Activated CD8-positive, alpha-beta memory T cell treated with anti-CD3 and anti-CD28 coated beads, Interleukin-2, amount 10 ng/mL, durations not matched to agents 7 days and 5 days (primary cell): ENCODE measurements at regions not wholly inside any gene's neighbourhood (a gene's known extent, or its start where the extent isn't known, plus 50 kb on each side); places are given as distances from the start of the nearest gene placed in this dataset.

Experiments used
- ATAC-seq: fragments of 150-1000 bp; cut with Tn5 transposase; one replicate; pipeline ENCODE4 v1.10.0; 2021; ENCODE audit warnings: moderate library complexity
- CTCF ChIA-PET: fragments of 350-600 bp; sonication (Branson Sonifier 250); formaldehyde crosslinking; loops from one replicate; lab custom pipeline; 2021; ENCODE audit warnings: antibody characterized with exemption; lab: Charles Lee
- DNase-seq: peaks from one replicate; pipeline ENCODE4 v3.0.0-alpha.2; 2020
- H3K27ac Mint-ChIP-seq: one replicate; pipeline ENCODE4 v1.8.0; 2021; ENCODE audit warnings: mild to moderate bottlenecking, mixed read lengths
- H3K27me3 Mint-ChIP-seq: one replicate; pipeline ENCODE4 v1.8.0; 2021; ENCODE audit warnings: mixed read lengths
- H3K36me3 Mint-ChIP-seq: one replicate; pipeline ENCODE4 v1.8.0; 2021; ENCODE audit warnings: mild to moderate bottlenecking, mixed read lengths
- H3K4me1 Mint-ChIP-seq: one replicate; pipeline ENCODE4 v1.8.0; 2021; ENCODE audit warnings: mixed read lengths
- H3K4me3 Mint-ChIP-seq: one replicate; pipeline ENCODE4 v1.8.0; 2021; ENCODE audit warnings: mild to moderate bottlenecking, moderate library complexity, mixed read lengths
- H3K9me3 Mint-ChIP-seq: one replicate; pipeline ENCODE4 v1.8.0; 2022; ENCODE audit warnings: low read depth, mixed read lengths

- CTCF ChIA-PET, result no interaction called here
- DNase-seq (no peak), ATAC-seq (no peak)
- Mint-ChIP-seq H3K27ac (no peak overlapping the region), H3K4me1 (peaks cover 6% of the 10 kb centered on the region), H3K4me3 (no peak overlapping the region), H3K9me3 (peaks cover 9% of the 10 kb centered on the region), H3K36me3 (peaks cover 2% of the 10 kb centered on the region), H3K27me3 (peaks cover 7% of the 10 kb centered on the region)
Observed at GRCh38 chr14:66032800-66033199, 453.4 kb upstream of the CCDC196 start.

GRCh38 chr14:66036547-66036946, 449.6 kb upstream of the CCDC196 start:
- H3K9me3 Mint-ChIP-seq, result peaks cover 2% of the 10 kb centered on the region

GRCh38 chr14:66037361-66037760, 448.8 kb upstream of the CCDC196 start:
- CTCF ChIA-PET, result no interaction called here
- peaks cover 6% of the 10 kb centered on the region for H3K4me1 Mint-ChIP-seq
- no peak for ATAC-seq
- H3K4me3 Mint-ChIP-seq, result no peak overlapping the region
- peaks cover 2% of the 10 kb centered on the region for H3K36me3 Mint-ChIP-seq
- no peak for DNase-seq
- H3K27ac Mint-ChIP-seq, result no peak overlapping the region
- H3K9me3 Mint-ChIP-seq, result peaks cover 2% of the 10 kb centered on the region
- peaks cover 12% of the 10 kb centered on the region for H3K27me3 Mint-ChIP-seq

More at GRCh38 chr14:66036547-66036946, 449.6 kb upstream of the CCDC196 start:
- Mint-ChIP-seq H3K36me3 (peaks cover 2% of the 10 kb centered on the region), H3K4me3 (no peak overlapping the region), H3K27me3 (peaks cover 12% of the 10 kb centered on the region), H3K27ac (no peak overlapping the region), H3K4me1 (peaks cover 6% of the 10 kb centered on the region)
- CTCF ChIA-PET, result no interaction called here
- ATAC-seq, result no peak
- DNase-seq, result no peak

GRCh38 chr14:66038212-66038611, 448.0 kb upstream of the CCDC196 start:
- CTCF ChIA-PET, result no interaction called here
- DNase-seq (no peak), ATAC-seq (no peak)
- no peak overlapping the region for H3K4me3 Mint-ChIP-seq
- H3K36me3 Mint-ChIP-seq, result peaks cover 2% of the 10 kb centered on the region
- peaks cover 2% of the 10 kb centered on the region for H3K9me3 Mint-ChIP-seq
- peaks cover 18% of the 10 kb centered on the region for H3K27me3 Mint-ChIP-seq
- no peak overlapping the region for H3K27ac Mint-ChIP-seq
- peaks cover 6% of the 10 kb centered on the region for H3K4me1 Mint-ChIP-seq

GRCh38 chr14:66038618-66039017, 447.6 kb upstream of the CCDC196 start:
- Mint-ChIP-seq H3K4me3 (no peak overlapping the region), H3K27ac (no peak overlapping the region), H3K27me3 (peaks cover 18% of the 10 kb centered on the region), H3K36me3 (peaks cover 2% of the 10 kb centered on the region), H3K4me1 (peaks cover 6% of the 10 kb centered on the region), H3K9me3 (no peaks in the 10 kb centered on the region)
- ATAC-seq (no peak), DNase-seq (no peak)
- CTCF ChIA-PET, result no interaction called here

GRCh38 chr14:66039495-66039894, 446.7 kb upstream of the CCDC196 start:
- CTCF ChIA-PET, result no interaction called here
- no peak for ATAC-seq

GRCh38 chr14:66041582-66041981, 444.6 kb upstream of the CCDC196 start:
- Mint-ChIP-seq H3K9me3 (no peaks in the 10 kb centered on the region), H3K27ac (no peak overlapping the region), H3K36me3 (no peaks in the 10 kb centered on the region), H3K27me3 (peaks cover 14% of the 10 kb centered on the region), H3K4me1 (peaks cover 6% of the 10 kb centered on the region), H3K4me3 (no peak overlapping the region)
- DNase-seq (no peak), ATAC-seq (no peak)
- CTCF ChIA-PET, result no interaction called here

More at GRCh38 chr14:66039495-66039894, 446.7 kb upstream of the CCDC196 start:
- Mint-ChIP-seq H3K9me3 (no peaks in the 10 kb centered on the region), H3K36me3 (peaks cover 2% of the 10 kb centered on the region), H3K27me3 (peaks cover 18% of the 10 kb centered on the region), H3K27ac (no peak overlapping the region), H3K4me3 (no peak overlapping the region), H3K4me1 (peaks cover 6% of the 10 kb centered on the region)
- DNase-seq, result no peak

- CTCF ChIA-PET, result no interaction called here
- no peak overlapping the region for H3K27ac Mint-ChIP-seq
- no peaks in the 10 kb centered on the region for H3K4me1 Mint-ChIP-seq
- H3K9me3 Mint-ChIP-seq, result no peaks in the 10 kb centered on the region
- H3K27me3 Mint-ChIP-seq, result peaks cover 15% of the 10 kb centered on the region
- no peak overlapping the region for H3K4me3 Mint-ChIP-seq
- H3K36me3 Mint-ChIP-seq, result no peaks in the 10 kb centered on the region
- no peak for DNase-seq
- no peak for ATAC-seq
Observed at GRCh38 chr14:66043921-66044320, 442.2 kb upstream of the CCDC196 start.

- H3K27me3 Mint-ChIP-seq, result peaks cover 20% of the 10 kb centered on the region
- H3K4me3 Mint-ChIP-seq, result no peak overlapping the region
- no peak for ATAC-seq
- DNase-seq, result no peak
- H3K36me3 Mint-ChIP-seq, result no peaks in the 10 kb centered on the region
- H3K27ac Mint-ChIP-seq, result no peak overlapping the region
- no peaks in the 10 kb centered on the region for H3K4me1 Mint-ChIP-seq
- no peaks in the 10 kb centered on the region for H3K9me3 Mint-ChIP-seq
- CTCF ChIA-PET, result no interaction called here
Observed at GRCh38 chr14:66045572-66046021, 440.6 kb upstream of the CCDC196 start.

GRCh38 chr14:66046035-66046434, 440.1 kb upstream of the CCDC196 start:
- Mint-ChIP-seq H3K9me3 (no peaks in the 10 kb centered on the region), H3K27me3 (peaks cover 21% of the 10 kb centered on the region), H3K27ac (no peak overlapping the region), H3K36me3 (no peaks in the 10 kb centered on the region), H3K4me1 (no peaks in the 10 kb centered on the region), H3K4me3 (no peak overlapping the region)
- CTCF ChIA-PET, result no interaction called here
- DNase-seq, result no peak
- no peak for ATAC-seq

- peaks cover 24% of the 10 kb centered on the region for H3K27me3 Mint-ChIP-seq
- CTCF ChIA-PET, result no interaction called here
- H3K27ac Mint-ChIP-seq, result no peak overlapping the region
- ATAC-seq, result no peak
- H3K36me3 Mint-ChIP-seq, result no peaks in the 10 kb centered on the region
- no peak for DNase-seq
- H3K4me3 Mint-ChIP-seq, result no peak overlapping the region
- H3K4me1 Mint-ChIP-seq, result no peaks in the 10 kb centered on the region
- no peaks in the 10 kb centered on the region for H3K9me3 Mint-ChIP-seq
Observed at GRCh38 chr14:66046591-66046990, 439.6 kb upstream of the CCDC196 start.

GRCh38 chr14:66056268-66056907, 429.8 kb upstream of the CCDC196 start:
- no peak overlapping the region for H3K27ac Mint-ChIP-seq
- CTCF ChIA-PET, result no interaction called here
- H3K4me1 Mint-ChIP-seq, result no peaks in the 10 kb centered on the region
- ATAC-seq (no peak), DNase-seq (no peak)
- no peaks in the 10 kb centered on the region for H3K9me3 Mint-ChIP-seq
- H3K4me3 Mint-ChIP-seq, result no peak overlapping the region
- peaks cover 6% of the 10 kb centered on the region for H3K27me3 Mint-ChIP-seq
- no peaks in the 10 kb centered on the region for H3K36me3 Mint-ChIP-seq

GRCh38 chr14:66056926-66057552, 429.1 kb upstream of the CCDC196 start:
- Mint-ChIP-seq H3K36me3 (no peaks in the 10 kb centered on the region), H3K27me3 (peaks cover 3% of the 10 kb centered on the region), H3K4me3 (no peak overlapping the region), H3K9me3 (no peaks in the 10 kb centered on the region), H3K4me1 (no peaks in the 10 kb centered on the region), H3K27ac (no peak overlapping the region)
- ATAC-seq (no peak), DNase-seq (no peak)
- CTCF ChIA-PET, result no interaction called here

- DNase-seq, result no peak
- Mint-ChIP-seq H3K27ac (no peak overlapping the region), H3K27me3 (peaks cover 9% of the 10 kb centered on the region), H3K4me1 (no peaks in the 10 kb centered on the region), H3K36me3 (no peaks in the 10 kb centered on the region), H3K9me3 (no peaks in the 10 kb centered on the region), H3K4me3 (no peak overlapping the region)
- CTCF ChIA-PET, result no interaction called here
- ATAC-seq, result no peak
Observed at GRCh38 chr14:66065188-66065587, 421.0 kb upstream of the CCDC196 start.
